BLaER1 treated with 17β-estradiol and CSF1 and Interleukin-3, amounts not matched to agents 10 nM and 100 nM (cell line): ENCODE measurements at regions not wholly inside any gene's neighbourhood (a gene's known extent, or its start where the extent isn't known, plus 50 kb on each side); places are given as distances from the start of the nearest gene placed in this dataset.

Experiments
- H3K27ac ChIP-seq, 11 experiments: shearing (Covaris generic); formaldehyde crosslinking; 2 replicates each; pipeline ENCODE4 v1.8.1; 2022
- H3K27me3 ChIP-seq, 11 experiments: shearing (Covaris generic); formaldehyde crosslinking; 2 replicates each; pipeline ENCODE4 v1.8.1; 2022
- H3K36me3 ChIP-seq, 11 experiments: shearing (Covaris generic); formaldehyde crosslinking; 2 replicates each; pipeline ENCODE4 v1.8.1; 2022
- H3K4me1 ChIP-seq, 10 experiments: shearing (Covaris generic); formaldehyde crosslinking; 2 replicates each; pipeline ENCODE4 v1.8.1; 2022
- H3K4me2 ChIP-seq, 11 experiments: shearing (Covaris generic); formaldehyde crosslinking; 2 replicates each; pipeline ENCODE4 v1.8.1; 2022
- H3K4me3 ChIP-seq, 10 experiments: shearing (Covaris generic); formaldehyde crosslinking; 2 replicates each; pipeline ENCODE4 v1.8.1; 2022
- H3K9ac ChIP-seq, 11 experiments: shearing (Covaris generic); formaldehyde crosslinking; 2 replicates each; pipeline ENCODE4 v1.8.1; 2022
- H3K9me3 ChIP-seq, 11 experiments: shearing (Covaris generic); formaldehyde crosslinking; replicated peaks in 1 of 11; 2 replicates each; pipeline ENCODE4 v1.8.1; 2022
- H4K20me1 ChIP-seq, 11 experiments: shearing (Covaris generic); formaldehyde crosslinking; 2 replicates each; pipeline ENCODE4 v1.8.1; 2022
- Cebpa-rat ChIP-seq, 11 experiments: shearing (Covaris generic); IDR thresholded peaks; 2 replicates each; pipeline ENCODE4 v1.8.1; 2022

- TF ChIP-seq Cebpa-rat (IDR thresholded peaks at IDR 0.05), result no peak
- H3K4me3 ChIP-seq, result no peak overlapping the region
- H3K36me3 ChIP-seq, result no peaks in the 10 kb centered on the region
- no peak overlapping the region for H3K4me2 ChIP-seq
- no peaks in the 10 kb centered on the region for H4K20me1 ChIP-seq
- no peak overlapping the region for H3K27ac ChIP-seq
- peaks cover 0 to 10% (median 0%) of the 10 kb centered on the region in 11 experiments; a peak in 4 of 22 replicates for H3K9me3 ChIP-seq
- H3K27me3 ChIP-seq, result no peaks in the 10 kb centered on the region
- H3K4me1 ChIP-seq, result no peaks in the 10 kb centered on the region
- no peak overlapping the region for H3K9ac ChIP-seq
Observed at GRCh38 chr15:96020797-96021196, 309.7 kb upstream of the NR2F2 start.

DNA sequence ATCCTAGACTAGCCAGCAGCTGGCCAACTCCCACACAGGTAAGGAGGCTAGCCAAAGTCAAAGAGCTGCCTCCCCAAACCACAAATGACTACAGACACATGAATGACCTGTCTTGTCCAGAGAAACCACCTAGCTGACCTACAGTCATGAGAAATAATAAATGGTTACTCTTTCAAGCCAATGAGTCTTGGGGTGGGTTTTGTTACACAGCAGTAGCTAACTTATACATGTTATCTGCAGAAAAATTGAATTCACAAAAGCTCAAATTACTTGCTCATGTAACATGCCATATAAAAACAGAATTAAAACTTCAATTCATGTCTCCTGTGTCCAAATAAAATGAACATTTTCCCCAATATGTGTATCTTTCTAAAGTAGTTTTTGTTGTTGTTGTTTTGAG is 307.4 kb upstream of the NR2F2 start:
- H4K20me1 ChIP-seq, result no peaks in the 10 kb centered on the region; a peak in 1 of 22 replicates
- no peak overlapping the region for H3K9ac ChIP-seq
- no peaks in the 10 kb centered on the region for H3K36me3 ChIP-seq
- H3K27me3 ChIP-seq, result no peaks in the 10 kb centered on the region
- no peaks in the 10 kb centered on the region for H3K4me1 ChIP-seq
- H3K27ac ChIP-seq, result no peak overlapping the region
- no peak overlapping the region for H3K4me2 ChIP-seq
- H3K9me3 ChIP-seq, result peaks cover 0 to 10% (median 0%) of the 10 kb centered on the region in 11 experiments; a peak in 4 of 22 replicates
- TF ChIP-seq Cebpa-rat (IDR thresholded peaks at IDR 0.05), result no peak
- H3K4me3 ChIP-seq, result no peak overlapping the region

DNA sequence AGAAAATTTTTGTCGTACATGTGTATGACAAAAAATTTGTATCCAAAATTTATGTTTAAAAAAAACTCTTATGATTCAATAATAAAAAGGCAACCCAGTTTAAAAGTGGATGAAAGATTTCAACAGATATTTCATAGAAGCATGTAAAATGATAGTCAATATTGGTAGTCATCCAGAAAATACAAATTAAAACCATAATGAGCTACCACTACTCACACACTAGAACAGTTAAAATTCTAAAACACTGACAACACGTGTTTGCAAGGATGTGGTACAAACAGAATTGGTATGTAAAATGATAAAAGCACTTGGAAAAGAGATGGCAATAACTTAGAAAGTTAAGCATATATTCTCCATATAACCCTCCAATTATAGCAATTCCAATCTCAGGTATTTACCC is 303.0 kb upstream of the NR2F2 start:
- H3K36me3 ChIP-seq, result no peaks in the 10 kb centered on the region
- H3K4me3 ChIP-seq, result no peak overlapping the region
- no peak for TF ChIP-seq Cebpa-rat (IDR thresholded peaks at IDR 0.05)
- no peaks in the 10 kb centered on the region; a peak in 1 of 22 replicates for H4K20me1 ChIP-seq
- peaks cover 0 to 16% (median 0%) of the 10 kb centered on the region in 11 experiments; a peak in 4 of 22 replicates for H3K9me3 ChIP-seq
- H3K4me2 ChIP-seq, result no peak overlapping the region
- H3K4me1 ChIP-seq, result no peaks in the 10 kb centered on the region
- H3K27ac ChIP-seq, result no peak overlapping the region
- no peak overlapping the region for H3K9ac ChIP-seq
- H3K27me3 ChIP-seq, result peaks cover 0 to 9% (median 0%) of the 10 kb centered on the region in 11 experiments; a peak in 2 of 22 replicates

DNA sequence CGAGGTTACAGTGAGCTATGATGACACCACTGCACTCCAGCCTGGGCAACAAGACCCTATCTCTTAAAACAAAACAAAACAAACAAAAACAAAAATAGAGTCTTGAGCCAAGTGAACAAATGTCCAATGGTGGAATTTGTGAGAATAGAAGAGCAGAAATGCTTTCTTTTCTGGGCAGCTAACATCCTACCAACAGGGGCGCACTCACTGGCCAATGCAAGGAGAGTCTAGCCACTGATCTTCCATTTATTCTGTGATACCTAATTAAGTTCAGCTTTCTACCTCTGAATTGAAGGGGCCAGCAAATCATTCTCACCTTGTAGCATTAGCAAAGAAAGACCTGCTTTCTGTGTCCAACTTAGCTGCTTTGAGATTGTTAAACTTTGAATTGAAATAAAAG is 301.9 kb upstream of the NR2F2 start:
- Histone ChIP-seq H3K27ac (no peak overlapping the region), H3K9me3 (peaks cover 0 to 8% (median 0%) of the 10 kb centered on the region in 11 experiments; a peak in 1 of 22 replicates)
- TF ChIP-seq Cebpa-rat (IDR thresholded peaks at IDR 0.05), result no peak

DNA sequence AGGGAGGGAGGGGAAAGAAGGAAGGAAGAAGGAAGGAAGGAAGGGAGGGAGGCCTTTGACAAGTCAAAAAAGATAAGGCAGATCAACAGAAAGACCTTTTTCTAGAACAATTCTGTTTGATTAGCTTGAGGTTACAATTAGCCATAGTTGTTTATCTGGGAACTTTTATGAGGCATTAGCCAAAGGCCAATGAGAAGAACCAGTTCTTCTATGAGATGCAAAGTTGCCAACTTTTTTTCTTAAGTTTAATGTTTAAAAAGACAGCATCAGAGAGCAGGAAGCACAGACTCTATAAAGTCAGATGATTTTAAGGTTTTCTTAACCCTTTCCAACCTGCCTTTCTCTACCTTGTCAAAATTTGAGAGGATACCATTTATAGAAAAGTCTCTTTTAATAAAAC is 301.3 kb upstream of the NR2F2 start:
- no peak for TF ChIP-seq Cebpa-rat (IDR thresholded peaks at IDR 0.05)
- Histone ChIP-seq H3K9me3 (peaks cover 0 to 8% (median 0%) of the 10 kb centered on the region in 11 experiments; a peak in 1 of 22 replicates), H3K4me2 (no peak overlapping the region), H3K9ac (no peak overlapping the region), H3K27ac (no peak overlapping the region), H3K4me3 (no peak overlapping the region), H3K27me3 (peaks cover 0 to 10% (median 0%) of the 10 kb centered on the region in 11 experiments; a peak in 2 of 22 replicates), H3K36me3 (no peaks in the 10 kb centered on the region), H4K20me1 (no peaks in the 10 kb centered on the region; a peak in 1 of 22 replicates), H3K4me1 (no peaks in the 10 kb centered on the region)

More for the DNA sequence above, 301.9 kb upstream of the NR2F2 start:
- Histone ChIP-seq H3K4me1 (no peaks in the 10 kb centered on the region), H3K4me2 (no peak overlapping the region), H3K9ac (no peak overlapping the region), H3K4me3 (no peak overlapping the region), H4K20me1 (no peaks in the 10 kb centered on the region; a peak in 1 of 22 replicates), H3K27me3 (peaks cover 0 to 9% (median 0%) of the 10 kb centered on the region in 11 experiments; a peak in 2 of 22 replicates), H3K36me3 (no peaks in the 10 kb centered on the region)

DNA sequence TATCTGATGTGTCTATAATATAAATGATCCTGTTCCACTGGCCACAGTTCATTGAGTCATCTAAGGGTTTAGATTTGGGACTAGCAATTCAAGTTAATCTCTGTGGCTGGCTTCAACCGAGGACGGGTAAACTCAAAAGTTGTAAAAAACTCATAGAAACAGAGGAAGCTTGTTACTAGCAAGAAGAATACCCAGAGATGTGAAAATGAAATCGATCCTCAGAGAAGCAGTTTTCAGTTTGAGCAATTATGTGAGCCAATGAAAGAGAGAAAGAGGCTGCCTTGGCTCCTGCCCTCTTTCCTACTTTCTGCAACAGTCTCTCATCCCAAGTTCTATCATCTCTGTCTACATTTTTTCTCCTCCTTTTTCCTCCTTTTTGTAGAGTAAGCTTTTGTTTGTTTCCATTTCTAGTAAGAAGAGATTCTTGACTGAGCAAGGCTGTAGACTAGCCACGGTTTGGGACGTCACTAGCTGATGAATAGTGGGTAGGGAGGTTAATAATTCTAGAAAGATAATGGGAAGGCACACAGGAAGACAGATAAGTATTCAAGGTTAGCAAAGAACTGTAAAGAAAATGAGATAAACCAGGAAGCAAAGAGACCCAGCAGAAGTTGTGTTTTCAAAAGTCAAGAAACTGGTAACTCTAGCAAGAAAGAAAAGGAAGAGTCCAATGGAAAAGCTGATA is 298.9 kb upstream of the NR2F2 start:
- H3K36me3 ChIP-seq, result no peaks in the 10 kb centered on the region
- H3K4me1 ChIP-seq, result peaks cover 0 to 5% (median under 1%) of the 10 kb centered on the region in 10 experiments; a peak in 12 of 20 replicates
- no peak overlapping the region for H3K27ac ChIP-seq
- H3K4me3 ChIP-seq, result no peak overlapping the region
- TF ChIP-seq Cebpa-rat (IDR thresholded peaks at IDR 0.05), result no peak
- H4K20me1 ChIP-seq, result no peaks in the 10 kb centered on the region; a peak in 1 of 22 replicates
- no peak overlapping the region for H3K9ac ChIP-seq
- H3K4me2 ChIP-seq, result no peak overlapping the region
- peaks cover 0 to 8% (median 0%) of the 10 kb centered on the region in 11 experiments; a peak in 1 of 22 replicates for H3K9me3 ChIP-seq
- peaks cover 3 to 34% (median 14%) of the 10 kb centered on the region in 11 experiments; a peak in 20 of 22 replicates for H3K27me3 ChIP-seq

- Histone ChIP-seq H3K36me3 (no peaks in the 10 kb centered on the region), H3K9ac (no peak overlapping the region), H3K4me1 (peaks cover 0 to 29% (median 19%) of the 10 kb centered on the region in 10 experiments; a peak in 17 of 20 replicates), H3K4me3 (no peak overlapping the region), H3K27me3 (peaks cover 28 to 67% (median 49%) of the 10 kb centered on the region in 11 experiments), H3K27ac (no peak overlapping the region), H3K4me2 (no peak overlapping the region), H3K9me3 (peaks cover 0 to 8% (median 0%) of the 10 kb centered on the region in 11 experiments; a peak in 1 of 22 replicates), H4K20me1 (no peaks in the 10 kb centered on the region; a peak in 1 of 22 replicates)
- TF ChIP-seq Cebpa-rat (IDR thresholded peaks at IDR 0.05), result no peak
Observed at GRCh38 chr15:96035091-96035490, 295.4 kb upstream of the NR2F2 start.

- Histone ChIP-seq H3K27ac (no peak overlapping the region), H4K20me1 (no peaks in the 10 kb centered on the region; a peak in 1 of 22 replicates), H3K36me3 (no peaks in the 10 kb centered on the region), H3K4me1 (peaks cover 0 to 29% (median 19%) of the 10 kb centered on the region in 10 experiments; a peak in 17 of 20 replicates), H3K9me3 (peaks cover 0 to 2% (median 0%) of the 10 kb centered on the region in 11 experiments; a peak in 1 of 22 replicates), H3K27me3 (peaks cover 28 to 70% (median 49%) of the 10 kb centered on the region in 11 experiments), H3K4me3 (no peak overlapping the region), H3K9ac (no peak overlapping the region), H3K4me2 (no peak overlapping the region)
- no peak for TF ChIP-seq Cebpa-rat (IDR thresholded peaks at IDR 0.05)
Observed at GRCh38 chr15:96035635-96036034, 294.9 kb upstream of the NR2F2 start.

- H3K9ac ChIP-seq, result no peak overlapping the region
Observed at GRCh38 chr15:96037584-96037983, 292.9 kb upstream of the NR2F2 start.

More at GRCh38 chr15:96037584-96037983, 292.9 kb upstream of the NR2F2 start:
- Histone ChIP-seq H3K36me3 (no peaks in the 10 kb centered on the region), H3K27me3 (peaks cover 28 to 84% (median 49%) of the 10 kb centered on the region in 11 experiments), H3K4me3 (no peak overlapping the region), H3K9me3 (no peaks in the 10 kb centered on the region), H4K20me1 (no peaks in the 10 kb centered on the region; a peak in 1 of 22 replicates), H3K4me1 (peaks cover 10 to 38% (median 30%) of the 10 kb centered on the region in 10 experiments), H3K27ac (no peak overlapping the region), H3K4me2 (peak overlapping the region in 10 of 11 experiments; percentile 14 to 63 (median 38); a peak in 14 of 22 replicates)
- no peak for TF ChIP-seq Cebpa-rat (IDR thresholded peaks at IDR 0.05)
